Inflammatory macrophage (primary cell): ENCODE measurements at regions not wholly inside any gene's neighbourhood (a gene's known extent, or its start where the extent isn't known, plus 50 kb on each side); places are given as distances from the start of the nearest gene placed in this dataset.
A peak's percentile ranks its signal among the peaks of the same experiment; 100 is the strongest.
"Not testable (repeated sequence)": the region's sequence is repeated elsewhere in the genome, so short reads cannot be mapped to it uniquely, and the experiment has no call there.

ENCODE experiments used
- DNase-seq, 2 donors: peaks; one replicate each; pipeline ENCODE4 v3.0.0-alpha.2; 2020 to 2022

GRCh38 chrX:43386875-43387274, 269.2 kb upstream of the MAOA start:
- no peak for DNase-seq

GRCh38 chrX:43405191-43405590, 250.9 kb upstream of the MAOA start:
- no peak for DNase-seq

GRCh38 chrX:43423876-43424275, 232.2 kb upstream of the MAOA start:
- no peak for DNase-seq

- DNase-seq: no peak
Observed at GRCh38 chrX:43436517-43436916, 219.6 kb upstream of the MAOA start.

GRCh38 chrX:43446752-43447151, 209.3 kb upstream of the MAOA start:
- no peak for DNase-seq

- no peak for DNase-seq
Observed at GRCh38 chrX:43448688-43449087, 207.4 kb upstream of the MAOA start.

- DNase-seq: no peak
Observed at GRCh38 chrX:43450355-43450754, 205.7 kb upstream of the MAOA start.

GRCh38 chrX:43451976-43452686, 204.0 kb upstream of the MAOA start:
- DNase-seq: not testable (repeated sequence)

- DNase-seq: no peak
Observed at GRCh38 chrX:43456063-43456462, 200.0 kb upstream of the MAOA start.

GRCh38 chrX:43456906-43457305, 199.2 kb upstream of the MAOA start:
- DNase-seq: no peak

GRCh38 chrX:43467608-43468234, 188.4 kb upstream of the MAOA start:
- DNase-seq: no peak

- DNase-seq: no peak
Observed at GRCh38 chrX:43469391-43470054, 186.6 kb upstream of the MAOA start.

- DNase-seq: no peak
Observed at GRCh38 chrX:43474321-43474720, 181.8 kb upstream of the MAOA start.

GRCh38 chrX:43479070-43479469, 177.0 kb upstream of the MAOA start:
- no peak for DNase-seq

GRCh38 chrX:43479850-43480249, 176.2 kb upstream of the MAOA start:
- no peak for DNase-seq

- no peak for DNase-seq
Observed at GRCh38 chrX:43481576-43481975, 174.5 kb upstream of the MAOA start.

- no peak for DNase-seq
Observed at GRCh38 chrX:43493756-43494155, 162.3 kb upstream of the MAOA start.

- DNase-seq: no peak
Observed at GRCh38 chrX:43500246-43500645, 155.9 kb upstream of the MAOA start.

- peak in 1 of 2 donors; percentile 1 for DNase-seq
Observed at GRCh38 chrX:43500996-43501694, 155.0 kb upstream of the MAOA start.

- no peak for DNase-seq
Observed at GRCh38 chrX:43504394-43504793, 151.7 kb upstream of the MAOA start.

- DNase-seq: no peak
Observed at GRCh38 chrX:43505769-43506168, 150.3 kb upstream of the MAOA start.

- no peak for DNase-seq
Observed at GRCh38 chrX:43508694-43509093, 147.4 kb upstream of the MAOA start.

GRCh38 chrX:43510209-43510608, 145.9 kb upstream of the MAOA start:
- no peak for DNase-seq
